Breast epithelium (tissue), 4 donors: ENCODE measurements at regions not wholly inside any gene's neighbourhood (a gene's known extent, or its start where the extent isn't known, plus 50 kb on each side); places are given as distances from the start of the nearest gene placed in this dataset.
"Not testable (repeated sequence)": the region's sequence is repeated elsewhere in the genome, so short reads cannot be mapped to it uniquely, and the experiment has no call there.

Experiments used
- DNase-seq, 2 donors: peaks; one replicate each; pipeline ENCODE4 v3.0.0-alpha.2; 2019; ENCODE audit warnings: low spot score in 2 of 2
- H3K27ac ChIP-seq, 2 donors: fragments of 200-600 bp; sonication (generic) in 1 of 2; one replicate each; pipeline ENCODE4 v1.5.1; 2016 to 2019; ENCODE audit warnings: mild to moderate bottlenecking in 1 of 2
- H3K27me3 ChIP-seq, 2 donors: fragments of 200-600 bp; sonication (generic) in 1 of 2; one replicate each; pipeline versions ENCODE4 v1.5.1 to v1.6.0; 2017 to 2019; ENCODE audit warnings: control low read depth in 1 of 2, mild to moderate bottlenecking in 1 of 2
- H3K36me3 ChIP-seq: fragments of 200-600 bp; one replicate; pipeline ENCODE4 v1.5.1; 2019
- H3K4me1 ChIP-seq, 2 donors: fragments of 200-600 bp; sonication (generic); one replicate each; pipeline ENCODE4 v1.5.1; 2016 to 2019; ENCODE audit warnings: control low read depth in 1 of 2
- H3K4me3 ChIP-seq, 3 donors: fragments of 200-600 bp; sonication (generic); 1 replicate in 2 of 3; 2 replicates in 1 of 3; pipeline ENCODE4 v1.5.1; 2016 to 2019; ENCODE audit warnings: mild to moderate bottlenecking in 3 of 3, moderate library complexity in 2 of 3
- H3K9me3 ChIP-seq, 2 donors: fragments of 200-600 bp; sonication (generic) in 1 of 2; one replicate each; pipeline ENCODE4 v1.5.1; 2016 to 2019; ENCODE audit warnings: control low read depth in 1 of 2
- POLR2A ChIP-seq: fragments of 450-650 bp; IDR thresholded peaks from one replicate; pipeline ENCODE4 v1.6.1; 2016; ENCODE audit warnings: antibody characterized with exemption, mild to moderate bottlenecking, moderate library complexity
- POLR2AphosphoS5 ChIP-seq, 3 donors: sonication (generic); formaldehyde crosslinking; IDR thresholded peaks; one replicate each; pipeline ENCODE4 v1.6.1; 2017; ENCODE audit warnings: antibody characterized with exemption in 3 of 3
- intact Hi-C: fragments of 100-400 bp; cut with DNase I; formaldehyde crosslinking; loops from one replicate; pipeline ENCODE4 v1.15.1; 2023; ENCODE audit warnings: low total_unique reads
- TF ChIP-seq, protein P1 (sequence below), 3 donors: fragments of 450-650 bp; IDR thresholded peaks; one replicate each; pipeline ENCODE4 v1.5.1; 2016 to 2017; ENCODE audit warnings: antibody characterized with exemption in 3 of 3, mild to moderate bottlenecking in 3 of 3, moderate library complexity in 3 of 3

DNA sequence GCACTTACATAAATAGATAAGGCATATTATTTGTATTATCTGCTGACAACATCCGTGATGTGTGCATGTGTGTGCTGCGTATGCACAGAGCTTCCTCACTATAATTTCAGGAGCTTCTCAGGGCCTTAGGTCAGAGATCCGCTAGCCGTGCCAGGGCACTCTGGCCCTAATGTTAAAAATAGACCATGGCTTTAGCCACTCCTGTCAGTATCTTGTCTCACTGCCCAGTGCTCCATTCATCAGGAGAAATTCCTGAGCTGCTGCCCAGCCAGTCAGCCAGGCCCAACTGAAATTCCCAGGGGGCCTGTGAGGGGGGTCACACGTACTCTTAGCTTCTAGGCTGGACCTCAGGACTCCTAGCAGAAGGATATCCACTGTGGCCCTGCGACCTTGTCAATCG lies 70.0 kb upstream of the ABHD2 start:
- Histone ChIP-seq H3K4me3 (no peak overlapping the region), H3K9me3 (no peaks in the 10 kb centered on the region), H3K27me3 (no peaks in the 10 kb centered on the region), H3K4me1 (no peaks in the 10 kb centered on the region), H3K27ac (peak overlapping the region; percentile 85 to 89), H3K36me3 (no peaks in the 10 kb centered on the region)
- peak in 1 of 3 donors; percentile 31 for TF ChIP-seq POLR2AphosphoS5 (IDR thresholded peaks at IDR 0.05)
- TF ChIP-seq POLR2A, result no peak
- DNase-seq, result no peak
- intact Hi-C loops, result loop anchor here (5.0 kb wide), 1 partner anchor 111 kb away; no protein-coding TSS in a partner anchor

DNA sequence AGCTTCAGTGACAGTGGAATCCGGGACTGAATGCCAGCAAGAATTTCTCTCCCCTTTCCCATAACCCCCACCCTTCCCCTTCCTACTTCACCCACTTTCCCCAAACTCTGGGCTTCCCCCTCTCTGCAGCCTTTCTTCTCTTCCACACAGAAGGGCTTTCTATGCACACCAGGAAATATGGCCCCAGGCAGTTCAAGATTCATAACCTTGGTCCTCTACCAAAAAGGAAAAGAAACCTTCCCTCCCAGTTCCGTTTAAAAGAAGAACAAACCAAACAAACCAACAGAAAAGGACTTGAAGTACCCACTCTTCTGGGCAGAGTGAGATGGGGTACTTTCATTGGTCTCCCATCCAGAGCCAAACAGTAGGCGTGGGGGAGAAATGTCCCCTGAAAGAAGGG lies 68.8 kb upstream of the ABHD2 start:
- H3K9me3 ChIP-seq, result no peaks in the 10 kb centered on the region
- H3K4me3 ChIP-seq, result no peak overlapping the region
- intact Hi-C loops, result loop anchor here (5.0 kb wide), 1 partner anchor 112 kb away; no protein-coding TSS in a partner anchor
- H3K4me1 ChIP-seq, result no peaks in the 10 kb centered on the region
- H3K36me3 ChIP-seq, result no peaks in the 10 kb centered on the region
- DNase-seq, result no peak
- TF ChIP-seq, protein P1, sequence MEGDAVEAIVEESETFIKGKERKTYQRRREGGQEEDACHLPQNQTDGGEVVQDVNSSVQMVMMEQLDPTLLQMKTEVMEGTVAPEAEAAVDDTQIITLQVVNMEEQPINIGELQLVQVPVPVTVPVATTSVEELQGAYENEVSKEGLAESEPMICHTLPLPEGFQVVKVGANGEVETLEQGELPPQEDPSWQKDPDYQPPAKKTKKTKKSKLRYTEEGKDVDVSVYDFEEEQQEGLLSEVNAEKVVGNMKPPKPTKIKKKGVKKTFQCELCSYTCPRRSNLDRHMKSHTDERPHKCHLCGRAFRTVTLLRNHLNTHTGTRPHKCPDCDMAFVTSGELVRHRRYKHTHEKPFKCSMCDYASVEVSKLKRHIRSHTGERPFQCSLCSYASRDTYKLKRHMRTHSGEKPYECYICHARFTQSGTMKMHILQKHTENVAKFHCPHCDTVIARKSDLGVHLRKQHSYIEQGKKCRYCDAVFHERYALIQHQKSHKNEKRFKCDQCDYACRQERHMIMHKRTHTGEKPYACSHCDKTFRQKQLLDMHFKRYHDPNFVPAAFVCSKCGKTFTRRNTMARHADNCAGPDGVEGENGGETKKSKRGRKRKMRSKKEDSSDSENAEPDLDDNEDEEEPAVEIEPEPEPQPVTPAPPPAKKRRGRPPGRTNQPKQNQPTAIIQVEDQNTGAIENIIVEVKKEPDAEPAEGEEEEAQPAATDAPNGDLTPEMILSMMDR (IDR thresholded peaks at IDR 0.05), result no peak
- TF ChIP-seq POLR2A, result no peak
- TF ChIP-seq POLR2AphosphoS5 (IDR thresholded peaks at IDR 0.05), result no peak
- H3K27me3 ChIP-seq, result no peaks in the 10 kb centered on the region
- H3K27ac ChIP-seq, result peak overlapping the region; percentile 85 to 89

GRCh38 chr15:89021224-89021623 lies 67.0 kb upstream of the ABHD2 start:
- TF ChIP-seq, protein P1 (IDR thresholded peaks at IDR 0.05), result no peak
- TF ChIP-seq POLR2AphosphoS5 (IDR thresholded peaks at IDR 0.05), result peak in 1 of 3 donors; percentile 26
- H3K9me3 ChIP-seq, result peaks cover 0 to 11% of the 10 kb centered on the region in 2 donors
- peak in 1 of 2 donors; percentile 84 for DNase-seq
- peak overlapping the region; percentile 85 to 89 for H3K27ac ChIP-seq
- H3K4me1 ChIP-seq, result no peaks in the 10 kb centered on the region
- H3K4me3 ChIP-seq, result no peak overlapping the region
- no peaks in the 10 kb centered on the region for H3K36me3 ChIP-seq
- no peaks in the 10 kb centered on the region for H3K27me3 ChIP-seq
- intact Hi-C loops, result no loop called here

DNA sequence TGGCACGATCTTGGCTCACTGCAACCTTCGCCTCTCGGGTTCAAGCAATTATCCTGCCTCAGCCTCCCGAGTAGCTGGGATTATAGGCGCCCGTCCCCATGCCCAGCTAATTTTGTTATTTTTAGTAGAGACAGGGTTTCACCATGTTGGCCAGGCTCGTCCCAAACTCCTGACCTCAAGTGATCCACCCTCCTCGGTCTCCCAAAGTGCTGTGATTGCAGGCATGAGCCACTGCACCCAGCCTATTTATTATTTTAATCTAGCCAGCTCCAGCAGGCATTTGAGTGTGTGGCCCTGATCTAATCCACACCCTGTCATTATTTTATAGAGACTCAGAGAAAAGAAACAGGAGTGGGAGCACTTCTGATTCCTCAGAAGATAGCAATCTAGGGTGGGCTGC lies 66.4 kb upstream of the ABHD2 start:
- DNase-seq, H3K4me3 ChIP-seq, intact Hi-C loops, H3K4me1 ChIP-seq, H3K36me3 ChIP-seq, H3K27me3 ChIP-seq: not testable (repeated sequence)
- Histone ChIP-seq H3K9me3 (peaks cover 0 to 14% of the 10 kb centered on the region in 2 donors), H3K27ac (peak overlapping the region; percentile 85 to 89)

DNA sequence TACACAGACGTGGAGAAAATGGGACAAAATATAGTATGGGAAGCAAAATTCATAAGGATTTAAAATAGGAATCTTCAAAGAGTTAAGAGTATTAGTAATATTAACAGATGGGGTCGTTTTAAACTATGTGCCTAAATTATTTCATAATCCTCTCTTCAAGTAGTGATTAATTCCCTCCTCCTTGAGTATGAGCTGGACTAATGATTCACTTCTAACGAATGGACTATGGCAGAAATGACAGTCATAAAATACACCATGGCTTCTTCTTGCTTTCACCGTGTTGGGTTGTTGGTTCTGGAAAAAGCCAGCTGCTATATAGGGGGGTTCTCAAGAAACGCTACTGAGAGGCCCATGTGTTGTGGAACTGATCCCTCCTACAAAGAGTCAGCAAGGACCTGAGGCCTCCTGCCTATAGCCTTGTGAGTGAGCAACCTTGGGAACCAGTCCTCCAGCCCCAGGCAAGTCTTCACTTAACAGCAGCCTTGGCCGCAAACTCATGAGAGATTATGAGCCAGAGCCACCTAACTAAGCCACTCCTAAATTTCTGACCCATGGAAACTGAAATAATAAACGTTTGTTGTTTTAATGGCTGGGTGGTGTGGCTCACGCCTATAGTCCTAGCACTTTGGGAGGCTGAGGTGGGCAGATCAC lies 64.8 kb upstream of the ABHD2 start:
- intact Hi-C loops, result no loop called here
- Histone ChIP-seq H3K9me3 (peaks cover 0 to 14% of the 10 kb centered on the region in 2 donors), H3K4me3 (no peak overlapping the region), H3K4me1 (no peaks in the 10 kb centered on the region), H3K27ac (peak overlapping the region in 1 of 2 donors; percentile 48), H3K27me3 (no peaks in the 10 kb centered on the region), H3K36me3 (no peaks in the 10 kb centered on the region)
- TF ChIP-seq POLR2A (no peak), POLR2AphosphoS5 (IDR thresholded peaks at IDR 0.05) (no peak)
- TF ChIP-seq, protein P1 (IDR thresholded peaks at IDR 0.05), result no peak
- DNase-seq, result no peak

DNA sequence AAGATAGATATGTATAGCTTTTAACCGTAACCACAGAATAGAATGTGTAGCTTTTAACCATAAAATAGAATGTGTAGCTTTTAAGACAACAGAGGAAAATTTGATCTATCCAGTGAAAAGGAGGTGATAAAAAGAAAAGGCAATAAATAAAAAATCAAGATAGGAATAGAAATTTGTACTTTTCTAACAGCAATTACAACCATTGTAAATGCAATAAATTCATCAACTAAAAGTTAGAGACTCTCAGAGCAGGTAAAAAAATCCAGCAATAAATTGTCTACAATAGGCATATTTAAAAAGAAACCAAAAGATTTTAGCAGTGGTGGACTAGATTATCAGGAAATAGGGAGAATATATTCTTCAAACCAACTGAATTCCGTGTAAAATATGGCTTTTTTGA lies 63.8 kb upstream of the ABHD2 start:
- Histone ChIP-seq H3K4me3 (no peak overlapping the region), H3K27ac (no peak overlapping the region), H3K9me3 (peaks cover 0 to 14% of the 10 kb centered on the region in 2 donors), H3K4me1 (no peaks in the 10 kb centered on the region), H3K36me3 (no peaks in the 10 kb centered on the region), H3K27me3 (no peaks in the 10 kb centered on the region)
- intact Hi-C loops, result no loop called here
- TF ChIP-seq, protein P1 (IDR thresholded peaks at IDR 0.05), result no peak
- TF ChIP-seq POLR2A, result no peak
- TF ChIP-seq POLR2AphosphoS5 (IDR thresholded peaks at IDR 0.05), result no peak
- DNase-seq, result no peak
